ENCODE measurements at regions not wholly inside any gene's neighbourhood (a gene's known extent, or its start where the extent isn't known, plus 50 kb on each side); places are given as distances from the start of the nearest gene placed in this dataset.

DNA sequence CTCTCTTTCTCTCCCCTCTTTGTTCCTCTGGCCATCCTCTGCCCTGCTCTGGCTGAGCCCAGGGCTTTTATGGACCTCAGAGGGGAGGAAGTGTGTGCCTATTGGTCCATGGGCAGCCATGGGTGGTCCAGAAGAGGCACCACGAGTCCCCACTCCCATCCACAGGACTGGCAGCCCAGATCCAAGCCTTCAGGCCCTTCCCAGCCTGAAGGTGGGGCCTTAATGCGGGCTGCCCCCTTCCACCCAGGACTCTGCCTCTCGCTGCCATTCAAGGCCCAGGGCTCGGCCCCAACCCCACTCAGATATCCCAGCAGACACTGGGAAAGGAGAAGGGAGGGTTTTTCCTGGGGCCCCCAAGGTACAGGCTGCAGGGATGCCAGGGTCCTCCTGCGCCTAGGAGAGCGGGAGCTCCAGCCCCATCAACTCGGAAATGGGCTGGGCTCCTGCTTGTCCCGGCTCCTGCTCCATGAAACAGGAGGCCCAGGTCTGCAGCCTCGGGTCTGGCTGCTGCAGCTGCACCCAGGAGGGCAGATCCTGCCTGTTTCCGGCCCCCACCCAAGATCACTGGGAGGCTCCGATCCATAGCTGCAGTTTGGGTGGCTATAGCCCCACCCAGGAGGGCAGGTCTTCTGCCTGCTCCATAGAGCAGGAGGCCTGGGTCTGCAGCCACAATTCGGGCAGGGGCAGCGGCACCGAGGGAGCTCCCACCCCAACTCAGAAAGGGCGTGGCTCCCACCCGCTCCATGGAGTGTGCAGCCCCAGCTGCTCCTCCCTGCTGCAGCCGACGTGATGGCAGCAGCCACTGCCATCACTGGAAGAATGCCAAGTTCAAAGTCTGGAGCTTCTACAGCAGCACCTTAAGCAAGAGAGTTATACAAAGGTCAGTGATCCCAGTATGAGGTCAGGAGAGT lies 116.6 kb upstream of the RBBP8 start:
- Histone ChIP-seq H3K36me3 (replicated peaks in 1 of 2; ENCODE audit: control insufficient read depth in 1 of 2, insufficient read depth in 2 of 2, low read length in 2 of 2) (no peaks in the 10 kb centered on the region), H3K4me2 (replicated peaks; ENCODE audit: extremely low read depth, low read length, poor library complexity, severe bottlenecking) (no peak overlapping the region), H3K79me2 (ENCODE audit: insufficient read depth, low read length) (no peaks in the 10 kb centered on the region), H4K20me1 (ENCODE audit: insufficient read depth, low read length) (no peaks in the 10 kb centered on the region), H3K4me1 (ENCODE audit: control insufficient read depth in 1 of 2, insufficient read depth in 2 of 2, low read length in 2 of 2) (no peaks in the 10 kb centered on the region), H3K4me3 (replicated peaks in 1 of 3; ENCODE audit: low read depth in 2 of 3, low read length in 3 of 3) (no peak overlapping the region), H3K9ac (ENCODE audit: insufficient read depth, low read length, poor library complexity, severe bottlenecking) (no peak overlapping the region), H2AFZ (ENCODE audit: insufficient read depth, low read depth, low read length, poor library complexity, severe bottlenecking) (no peak overlapping the region), H3K27me3 (ENCODE audit: control insufficient read depth in 2 of 2, insufficient read depth in 2 of 2, low read length in 2 of 2) (peaks cover 0 to 4% of the 10 kb centered on the region in 2 donors), H3K27ac (ENCODE audit: low read depth in 1 of 2, low read length in 2 of 2) (no peak overlapping the region), H3K9me3 (replicated peaks in 1 of 2; ENCODE audit: control insufficient read depth in 1 of 2, insufficient read depth in 1 of 2, low read length in 2 of 2) (no peaks in the 10 kb centered on the region)
- H3K36me3 Mint-ChIP-seq, result no peaks in the 10 kb centered on the region
- no peaks in the 10 kb centered on the region for H3K4me1 Mint-ChIP-seq
- TF ChIP-seq CTCF (IDR thresholded peaks at IDR 0.05), result no peak
- H3K4me3 Mint-ChIP-seq, result no peak overlapping the region
- 93% methylated on average over 14 of the region's 18 CpGs for WGBS (ENCODE audit: insufficient coverage)
- intact Hi-C loops (cut with micrococcal nuclease), result no loop called here
- H3K9me3 Mint-ChIP-seq, result no peaks in the 10 kb centered on the region
- peaks cover 0 to 5% (median 3%) of the 10 kb centered on the region in 3 donors for H3K27me3 Mint-ChIP-seq (ENCODE audit: low read depth in 3 of 3)
- H3K27ac Mint-ChIP-seq, result peak overlapping the region in 1 of 7 donors; percentile 50
- no peak for DNase-seq

- Mint-ChIP-seq H3K27me3 (ENCODE audit: low read depth in 3 of 3) (peaks cover 0 to 5% (median 0%) of the 10 kb centered on the region in 3 donors), H3K36me3 (no peaks in the 10 kb centered on the region), H3K4me3 (no peak overlapping the region), H3K4me1 (no peaks in the 10 kb centered on the region), H3K27ac (no peak overlapping the region), H3K9me3 (no peaks in the 10 kb centered on the region)
- Histone ChIP-seq H3K4me1 (ENCODE audit: control insufficient read depth in 1 of 2, insufficient read depth in 2 of 2, low read length in 2 of 2) (no peaks in the 10 kb centered on the region), H3K27me3 (ENCODE audit: control insufficient read depth in 2 of 2, insufficient read depth in 2 of 2, low read length in 2 of 2) (peaks cover 0 to 3% of the 10 kb centered on the region in 2 donors), H3K79me2 (ENCODE audit: insufficient read depth, low read length) (no peaks in the 10 kb centered on the region), H2AFZ (ENCODE audit: insufficient read depth, low read depth, low read length, poor library complexity, severe bottlenecking) (no peak overlapping the region), H3K4me3 (replicated peaks in 1 of 3; ENCODE audit: low read depth in 2 of 3, low read length in 3 of 3) (no peak overlapping the region), H4K20me1 (ENCODE audit: insufficient read depth, low read length) (no peaks in the 10 kb centered on the region), H3K4me2 (replicated peaks; ENCODE audit: extremely low read depth, low read length, poor library complexity, severe bottlenecking) (no peak overlapping the region), H3K36me3 (replicated peaks in 1 of 2; ENCODE audit: control insufficient read depth in 1 of 2, insufficient read depth in 2 of 2, low read length in 2 of 2) (no peaks in the 10 kb centered on the region), H3K27ac (ENCODE audit: low read depth in 1 of 2, low read length in 2 of 2) (no peak overlapping the region), H3K9me3 (replicated peaks in 1 of 2; ENCODE audit: control insufficient read depth in 1 of 2, insufficient read depth in 1 of 2, low read length in 2 of 2) (no peaks in the 10 kb centered on the region), H3K9ac (ENCODE audit: insufficient read depth, low read length, poor library complexity, severe bottlenecking) (no peak overlapping the region)
- no peak for DNase-seq
- intact Hi-C loops (cut with micrococcal nuclease), result no loop called here
- no peak for TF ChIP-seq CTCF (IDR thresholded peaks at IDR 0.05)
- 63% methylated on average over 1 of the region's 1 CpG for WGBS (ENCODE audit: insufficient coverage)
Observed at GRCh38 chr18:22817844-22818243, 115.3 kb upstream of the RBBP8 start.

All from CD14-positive monocyte (primary cell).